ENCODE measurements at regions not wholly inside any gene's neighbourhood (a gene's known extent, or its start where the extent isn't known, plus 50 kb on each side); places are given as distances from the start of the nearest gene placed in this dataset.
A peak's percentile ranks its signal among the peaks of the same experiment; 100 is the strongest.
"Not testable (repeated sequence)": the region's sequence is repeated elsewhere in the genome, so short reads cannot be mapped to it uniquely, and the experiment has no call there.

- ATAC-seq (ENCODE audit: low FRiP score); DNase-seq (ENCODE audit: low spot score): not testable (repeated sequence)
These were observed 421.7 kb upstream of the ANKRD20A1 start for GRCh38 chr9:67437011-67437410.

GRCh38 chr9:67424881-67425280, 432.5 kb upstream of the SPATA31A3 start:
- not testable (repeated sequence) for DNase-seq (ENCODE audit: low spot score); ATAC-seq (ENCODE audit: low FRiP score)

DNA sequence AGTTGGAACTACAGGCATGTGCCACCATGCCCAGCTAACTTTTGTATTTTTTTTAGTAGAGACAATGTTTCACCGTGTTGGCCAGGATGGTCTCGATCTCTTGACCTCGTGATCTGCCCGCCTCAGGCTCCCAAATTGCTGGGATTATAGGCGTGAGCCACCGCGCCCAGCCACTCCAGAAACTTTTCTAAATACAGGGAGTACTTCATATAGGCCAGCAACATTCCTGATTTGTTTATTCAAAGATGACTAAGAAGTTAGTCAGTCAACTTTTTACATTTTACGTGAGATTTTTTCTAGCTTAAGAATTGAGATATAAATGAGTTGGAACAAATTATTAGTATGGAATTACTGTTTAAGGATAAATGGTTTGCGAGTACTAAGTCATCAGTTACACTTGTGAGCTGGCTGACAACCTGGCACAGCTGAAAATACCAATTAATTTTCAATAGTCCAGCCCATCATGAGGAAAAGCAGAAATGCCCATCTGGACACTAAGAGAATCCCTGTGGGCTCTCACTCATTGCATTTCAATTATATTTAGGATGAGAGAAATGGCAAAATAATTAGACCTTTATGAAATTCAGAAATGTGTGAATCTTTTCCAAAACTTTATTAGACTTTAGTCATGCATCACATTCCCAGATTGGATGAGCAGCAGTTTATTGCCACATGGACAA, 430.8 kb upstream of the SPATA31A3 start:
- peak; percentile 31 for ATAC-seq (ENCODE audit: low FRiP score)
- not testable (repeated sequence) for DNase-seq (ENCODE audit: low spot score)

- ATAC-seq (ENCODE audit: low FRiP score) = peak; percentile 45
- DNase-seq (ENCODE audit: low spot score) = not testable (repeated sequence)
These were observed 426.2 kb upstream of the SPATA31A3 start for GRCh38 chr9:67418496-67419079.

DNA sequence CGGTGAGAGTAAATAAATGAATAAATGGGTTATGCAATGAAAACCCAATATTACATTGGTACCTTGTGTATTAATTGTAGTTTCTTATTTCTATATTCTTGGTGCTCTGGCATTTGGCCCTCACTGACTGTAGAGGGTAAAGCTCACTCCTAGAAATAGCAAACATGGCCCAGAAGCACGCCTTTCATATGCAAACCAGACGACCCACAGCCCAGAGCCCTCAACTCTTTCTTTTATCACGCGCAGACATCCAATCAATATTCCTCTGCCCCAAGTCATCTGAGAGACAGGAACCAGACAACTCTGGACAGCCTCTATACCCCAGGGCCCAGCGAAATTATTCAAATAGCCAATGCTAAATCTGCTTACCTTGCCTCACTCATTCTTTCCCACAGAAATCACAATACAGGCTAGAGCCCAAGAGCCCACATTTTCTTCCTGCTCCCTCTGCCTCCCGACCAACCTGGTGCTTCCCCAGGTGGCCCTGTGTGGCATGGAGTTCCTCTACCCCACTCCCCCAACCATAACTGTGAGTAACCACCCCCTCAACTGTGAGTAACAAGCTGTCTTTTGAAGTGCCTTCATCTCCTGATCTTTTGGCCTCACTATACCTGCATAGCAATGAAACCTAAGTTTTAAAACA, 425.1 kb upstream of the SPATA31A3 start:
- DNase-seq (ENCODE audit: low spot score); ATAC-seq (ENCODE audit: low FRiP score): not testable (repeated sequence)

DNA sequence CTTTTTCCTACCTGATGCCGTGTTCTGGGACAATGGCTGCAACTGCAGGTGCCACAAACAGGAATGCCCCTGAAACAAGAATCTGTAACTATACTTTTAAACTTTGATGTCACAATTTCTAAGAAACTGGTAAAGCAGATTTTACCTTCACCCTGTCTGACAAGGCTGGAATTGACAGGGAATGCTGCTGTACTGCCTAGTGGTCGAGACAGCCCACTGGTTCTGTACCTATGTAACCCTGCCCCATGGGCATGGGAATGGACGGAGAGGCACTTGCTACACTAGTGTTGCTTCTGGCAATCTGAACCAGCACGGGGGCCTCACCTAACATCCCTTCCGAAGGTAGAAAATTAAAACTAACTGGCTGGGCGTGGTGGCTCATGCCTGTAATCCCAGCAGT, 424.3 kb upstream of the SPATA31A3 start:
- ATAC-seq (ENCODE audit: low FRiP score); DNase-seq (ENCODE audit: low spot score): not testable (repeated sequence)

DNA sequence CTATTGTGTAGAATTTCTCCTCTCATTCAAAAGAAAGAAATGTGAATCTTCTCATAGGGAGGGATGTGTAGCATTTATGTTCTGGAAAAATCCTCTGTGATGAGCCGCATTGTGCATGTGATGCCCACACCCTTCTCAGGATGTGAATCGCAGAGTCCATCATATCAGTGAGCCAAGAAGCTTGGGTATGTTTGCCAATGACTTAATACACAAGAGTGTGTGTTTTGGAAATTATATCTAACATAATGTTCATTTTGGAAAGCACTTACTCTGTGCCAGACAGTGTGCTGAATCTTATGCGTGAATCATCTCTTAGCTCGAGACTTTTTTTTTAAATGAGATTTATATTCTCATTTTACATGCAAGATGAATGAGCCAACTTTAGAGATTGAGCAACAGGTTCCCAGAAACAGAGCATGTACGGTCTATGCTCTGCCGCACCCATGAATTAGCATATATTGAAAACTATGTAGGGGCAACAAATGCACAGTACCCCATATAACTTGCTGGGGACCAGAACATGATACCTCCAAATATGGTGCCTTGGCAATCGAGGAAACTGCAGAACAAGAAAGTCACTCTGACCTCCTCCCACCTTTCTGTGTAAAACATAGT, 418.4 kb upstream of the SPATA31A3 start:
- not testable (repeated sequence) for DNase-seq (ENCODE audit: low spot score)
- ATAC-seq (ENCODE audit: low FRiP score) = peak; percentile 98

- not testable (repeated sequence) for DNase-seq (ENCODE audit: low spot score); ATAC-seq (ENCODE audit: low FRiP score)
These were observed 411.4 kb upstream of the SPATA31A3 start for GRCh38 chr9:67403739-67404138.

- DNase-seq (ENCODE audit: low spot score); ATAC-seq (ENCODE audit: low FRiP score): not testable (repeated sequence)
These were observed 405.4 kb upstream of the SPATA31A3 start for GRCh38 chr9:67397731-67398130.

GRCh38 chr9:67394782-67395181, 402.4 kb upstream of the SPATA31A3 start:
- not testable (repeated sequence) for ATAC-seq (ENCODE audit: low FRiP score); DNase-seq (ENCODE audit: low spot score)

GRCh38 chr9:67394038-67394437, 401.7 kb upstream of the SPATA31A3 start:
- not testable (repeated sequence) for DNase-seq (ENCODE audit: low spot score); ATAC-seq (ENCODE audit: low FRiP score)

DNA sequence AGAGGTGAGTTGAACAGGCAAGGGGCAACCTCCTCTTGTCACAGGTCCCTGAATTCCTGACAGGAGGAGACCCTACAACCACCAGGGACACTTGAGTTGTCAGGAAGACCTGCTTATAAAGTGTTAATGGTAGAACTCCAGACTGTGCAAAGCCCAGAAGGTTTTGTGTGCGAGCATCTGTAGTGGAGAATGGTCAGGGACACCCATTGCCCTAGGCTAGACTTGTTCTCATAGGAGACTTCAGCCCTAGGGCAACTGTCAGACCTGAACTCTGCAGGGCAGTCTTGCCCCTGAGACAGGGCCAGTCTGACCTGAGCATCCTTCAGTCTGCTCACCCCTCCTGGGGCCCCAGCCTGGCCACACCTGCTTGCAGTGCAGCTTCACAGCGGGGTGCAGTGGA, 377.3 kb upstream of the SPATA31A3 start:
- ATAC-seq (ENCODE audit: low FRiP score); DNase-seq (ENCODE audit: low spot score): not testable (repeated sequence)

- DNase-seq (ENCODE audit: low spot score); ATAC-seq (ENCODE audit: low FRiP score): not testable (repeated sequence)
These were observed 370.0 kb upstream of the SPATA31A3 start for GRCh38 chr9:67362325-67362724.

GRCh38 chr9:67353961-67354360, 361.6 kb upstream of the SPATA31A3 start:
- not testable (repeated sequence) for DNase-seq (ENCODE audit: low spot score)
- peak; percentile 41 for ATAC-seq (ENCODE audit: low FRiP score)

DNA sequence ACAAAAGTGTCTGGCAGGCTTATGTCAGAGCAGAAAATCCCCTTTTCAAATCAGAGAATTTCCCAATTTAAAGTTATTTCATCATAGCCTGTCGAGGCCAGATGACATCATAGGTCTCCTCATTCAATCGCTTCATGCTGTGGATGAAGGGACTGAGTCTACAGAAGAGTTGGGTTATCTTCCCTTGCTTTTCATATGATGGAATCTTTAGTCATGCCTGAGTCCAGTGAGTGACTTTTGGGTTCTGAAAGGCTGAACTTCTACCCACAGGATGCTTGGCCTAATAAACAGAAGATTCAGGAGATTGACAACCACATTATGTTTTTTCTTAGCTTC, 357.0 kb upstream of the SPATA31A3 start:
- ATAC-seq (ENCODE audit: low FRiP score); DNase-seq (ENCODE audit: low spot score): not testable (repeated sequence)

GRCh38 chr9:67348562-67349423, 356.4 kb upstream of the SPATA31A3 start:
- not testable (repeated sequence) for ATAC-seq (ENCODE audit: low FRiP score); DNase-seq (ENCODE audit: low spot score)

DNA sequence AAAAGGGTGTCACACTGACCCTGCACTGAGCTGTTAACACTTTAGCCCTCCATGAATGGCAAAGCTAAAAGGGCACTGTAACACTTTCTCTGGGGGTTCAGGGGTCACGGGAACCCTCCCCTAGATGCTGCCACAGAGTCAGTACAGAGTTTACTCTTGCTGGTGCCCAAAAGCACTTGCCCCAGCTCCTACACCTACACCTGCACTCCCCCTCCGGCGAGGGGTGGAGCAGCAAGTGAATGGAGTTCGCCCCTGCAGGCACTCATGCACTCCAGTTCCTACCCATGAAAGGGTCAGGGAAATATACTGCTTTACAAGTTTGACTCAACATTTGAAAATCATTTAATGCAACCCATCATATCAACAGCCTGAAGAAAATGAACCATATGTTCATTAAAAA, 355.7 kb upstream of the SPATA31A3 start:
- not testable (repeated sequence) for DNase-seq (ENCODE audit: low spot score); ATAC-seq (ENCODE audit: low FRiP score)

DNA sequence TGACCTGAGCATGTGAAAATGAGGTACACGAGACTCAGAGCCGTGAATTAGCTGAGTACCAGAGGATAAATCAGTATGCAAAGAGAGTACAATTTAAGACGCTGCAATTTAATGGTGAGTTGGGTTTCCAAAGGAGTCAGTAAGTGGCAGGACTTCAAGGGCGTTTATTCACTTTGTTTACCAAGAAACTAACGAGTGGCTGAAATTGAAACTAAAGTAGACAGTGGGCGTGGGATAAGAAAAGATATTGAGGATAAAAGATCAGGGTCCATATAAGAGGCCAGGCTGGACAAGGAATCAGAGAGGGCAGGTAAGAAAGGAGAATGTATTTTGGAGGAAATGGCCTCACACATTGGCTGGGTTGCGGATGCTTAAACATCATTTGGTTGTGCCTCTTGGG, 346.9 kb upstream of the SPATA31A3 start:
- ATAC-seq (ENCODE audit: low FRiP score); DNase-seq (ENCODE audit: low spot score): not testable (repeated sequence)

GRCh38 chr9:67338201-67338600, 345.9 kb upstream of the SPATA31A3 start:
- not testable (repeated sequence) for ATAC-seq (ENCODE audit: low FRiP score); DNase-seq (ENCODE audit: low spot score)

Data from omental fat pad (tissue), 1 donor.